ENCODE measurements at regions not wholly inside any gene's neighbourhood (a gene's known extent, or its start where the extent isn't known, plus 50 kb on each side); places are given as distances from the start of the nearest gene placed in this dataset.

- TF ChIP-seq CTCF (IDR thresholded peaks at IDR 0.05 in 4 of 5, conservative IDR thresholded peaks at IDR 0.05 in 1 of 5): no peak
- TF ChIP-seq POLR2A (IDR thresholded peaks at IDR 0.05): no peak
These were observed 500.2 kb downstream of the TENT5A start for GRCh38 chr6:81252231-81252630.

All from gastrocnemius medialis (tissue), 4 donors.